ENCODE measurements at regions not wholly inside any gene's neighbourhood (a gene's known extent, or its start where the extent isn't known, plus 50 kb on each side); places are given as distances from the start of the nearest gene placed in this dataset.

DNA sequence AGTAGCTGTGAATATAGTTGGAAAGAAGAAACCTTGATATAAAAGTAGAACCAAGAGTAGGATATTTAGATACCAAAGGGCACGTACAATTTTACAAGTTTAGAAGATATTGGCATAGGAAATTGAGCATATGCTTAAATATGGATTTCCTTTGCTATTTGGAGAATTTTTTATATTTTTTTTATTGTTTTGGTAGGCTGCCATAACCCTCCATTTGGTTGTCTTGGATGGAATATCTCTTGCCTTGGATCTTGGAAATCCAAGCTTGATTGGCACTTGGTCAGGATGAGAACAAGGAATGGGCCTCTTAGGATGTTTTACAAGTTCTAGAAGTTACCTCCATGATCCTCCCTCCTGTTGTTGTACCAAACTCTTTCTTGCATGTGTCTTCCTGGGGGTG lies 297.1 kb downstream of the PRL start:
- ATAC-seq, result no peak
- 42 to 89% methylated on average over 1 of the region's 1 CpG for WGBS, 2 donors

DNA sequence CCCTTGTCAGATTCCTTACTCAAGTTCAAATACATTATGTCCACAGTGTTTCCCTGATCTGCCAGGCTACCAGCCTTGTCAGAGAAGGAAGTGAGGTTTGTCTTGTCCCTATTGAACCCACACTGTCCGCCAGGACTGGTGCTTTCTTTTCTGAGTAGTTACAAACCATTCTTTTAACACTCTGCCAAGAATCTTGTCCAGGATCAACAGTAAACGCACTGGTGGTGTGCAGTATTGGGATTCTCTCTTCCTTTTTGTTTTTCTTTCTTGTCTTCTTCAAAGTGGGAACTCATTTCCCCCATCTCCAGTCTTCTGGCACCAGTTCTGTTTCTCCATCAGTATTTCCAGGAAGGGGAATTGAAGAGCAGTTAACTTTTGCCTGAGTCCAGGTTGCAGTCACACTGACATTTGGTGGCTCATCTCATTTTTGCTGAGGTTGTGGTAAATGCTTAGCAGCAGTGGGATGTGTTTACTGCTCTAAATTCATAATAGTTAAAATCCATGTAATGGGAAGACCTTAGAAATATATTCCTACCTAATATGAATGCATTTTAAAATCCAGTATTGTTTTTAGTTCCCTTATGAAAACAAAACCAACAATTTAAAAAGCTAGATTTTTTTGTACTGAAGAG lies 295.3 kb downstream of the PRL start:
- intact Hi-C loops (cut with DNase I), result no loop called here
- Histone ChIP-seq H3K4me3 (no peak overlapping the region), H3K27me3 (no peaks in the 10 kb centered on the region), H3K4me1 (no peaks in the 10 kb centered on the region), H3K36me3 (replicated peaks in 1 of 2; ENCODE audit: insufficient read depth in 1 of 2, low read depth in 2 of 2) (no peaks in the 10 kb centered on the region), H3K9me3 (no peaks in the 10 kb centered on the region), H3K27ac (no peak overlapping the region)
- WGBS, 2 donors, result 53 to 60% methylated on average over 2 of the region's 2 CpGs
- ATAC-seq, result no peak
- no peak for DNase-seq
- no peak for TF ChIP-seq POLR2A (IDR thresholded peaks at IDR 0.05)
- TF ChIP-seq, protein P1, sequence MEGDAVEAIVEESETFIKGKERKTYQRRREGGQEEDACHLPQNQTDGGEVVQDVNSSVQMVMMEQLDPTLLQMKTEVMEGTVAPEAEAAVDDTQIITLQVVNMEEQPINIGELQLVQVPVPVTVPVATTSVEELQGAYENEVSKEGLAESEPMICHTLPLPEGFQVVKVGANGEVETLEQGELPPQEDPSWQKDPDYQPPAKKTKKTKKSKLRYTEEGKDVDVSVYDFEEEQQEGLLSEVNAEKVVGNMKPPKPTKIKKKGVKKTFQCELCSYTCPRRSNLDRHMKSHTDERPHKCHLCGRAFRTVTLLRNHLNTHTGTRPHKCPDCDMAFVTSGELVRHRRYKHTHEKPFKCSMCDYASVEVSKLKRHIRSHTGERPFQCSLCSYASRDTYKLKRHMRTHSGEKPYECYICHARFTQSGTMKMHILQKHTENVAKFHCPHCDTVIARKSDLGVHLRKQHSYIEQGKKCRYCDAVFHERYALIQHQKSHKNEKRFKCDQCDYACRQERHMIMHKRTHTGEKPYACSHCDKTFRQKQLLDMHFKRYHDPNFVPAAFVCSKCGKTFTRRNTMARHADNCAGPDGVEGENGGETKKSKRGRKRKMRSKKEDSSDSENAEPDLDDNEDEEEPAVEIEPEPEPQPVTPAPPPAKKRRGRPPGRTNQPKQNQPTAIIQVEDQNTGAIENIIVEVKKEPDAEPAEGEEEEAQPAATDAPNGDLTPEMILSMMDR (IDR thresholded peaks at IDR 0.05), result no peak

More for the DNA sequence above, 297.1 kb downstream of the PRL start:
- no peaks in the 10 kb centered on the region for H3K4me1 ChIP-seq
- no peak overlapping the region for H3K27ac ChIP-seq
- TF ChIP-seq, protein P1 (IDR thresholded peaks at IDR 0.05), result no peak
- no peak for TF ChIP-seq POLR2A (IDR thresholded peaks at IDR 0.05)
- no peaks in the 10 kb centered on the region for H3K36me3 ChIP-seq (replicated peaks in 1 of 2; ENCODE audit: insufficient read depth in 1 of 2, low read depth in 2 of 2)
- no peak overlapping the region for H3K4me3 ChIP-seq
- DNase-seq, result no peak
- intact Hi-C loops (cut with DNase I), result no loop called here
- no peaks in the 10 kb centered on the region for H3K27me3 ChIP-seq
- H3K9me3 ChIP-seq, result no peaks in the 10 kb centered on the region

DNA sequence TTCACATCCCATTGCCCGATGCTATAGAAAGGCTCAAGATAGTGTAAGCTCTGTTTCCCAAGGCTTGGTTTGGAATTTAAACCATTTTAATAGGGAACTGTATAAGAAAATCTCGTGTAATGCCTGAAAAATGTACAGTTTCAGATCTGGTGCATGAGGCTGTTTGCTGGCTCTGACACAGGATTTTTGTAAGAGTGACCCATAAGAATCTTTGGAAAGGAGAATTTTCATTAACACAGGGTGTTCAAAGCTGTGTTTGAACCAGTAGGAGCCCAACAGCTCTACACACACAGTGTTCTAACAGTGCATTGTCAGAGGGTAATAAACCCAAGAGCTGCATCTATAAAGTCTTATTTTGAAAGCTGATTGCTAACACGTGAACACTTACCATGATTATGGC lies 293.5 kb downstream of the PRL start:
- ATAC-seq (no peak), DNase-seq (no peak)
- WGBS, 2 donors, result 58 to 61% methylated on average over 3 of the region's 3 CpGs
- intact Hi-C loops (cut with DNase I), result no loop called here
- Histone ChIP-seq H3K9me3 (no peaks in the 10 kb centered on the region), H3K36me3 (replicated peaks in 1 of 2; ENCODE audit: insufficient read depth in 1 of 2, low read depth in 2 of 2) (no peaks in the 10 kb centered on the region), H3K27me3 (no peaks in the 10 kb centered on the region), H3K27ac (no peak overlapping the region), H3K4me1 (no peaks in the 10 kb centered on the region), H3K4me3 (no peak overlapping the region)
- no peak for TF ChIP-seq POLR2A (IDR thresholded peaks at IDR 0.05)
- TF ChIP-seq, protein P1 (IDR thresholded peaks at IDR 0.05), result no peak

DNA sequence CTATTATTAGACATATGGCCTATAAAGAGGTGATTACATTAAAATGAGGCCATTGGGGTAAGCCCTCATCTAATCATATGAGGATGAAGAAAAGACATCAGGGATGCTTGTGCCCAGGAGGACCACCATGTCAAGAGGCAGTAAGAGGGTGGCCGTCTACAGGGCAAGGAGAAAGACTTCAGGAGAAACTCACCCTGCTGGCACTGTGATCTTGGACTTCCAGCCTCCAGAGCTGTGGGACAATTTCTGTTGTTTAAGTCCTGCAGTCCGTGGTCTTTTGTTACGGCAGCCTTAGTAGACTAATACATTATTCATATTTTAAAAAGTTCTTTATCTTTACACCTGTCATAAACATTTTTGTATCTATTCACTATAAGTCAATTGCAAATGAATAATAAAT lies 290.0 kb downstream of the PRL start:
- DNase-seq (no peak), ATAC-seq (no peak)
- 80 to 89% methylated on average over 3 of the region's 3 CpGs for WGBS, 2 donors
- Histone ChIP-seq H3K9me3 (no peaks in the 10 kb centered on the region), H3K4me1 (no peaks in the 10 kb centered on the region), H3K4me3 (no peak overlapping the region), H3K27me3 (no peaks in the 10 kb centered on the region), H3K36me3 (replicated peaks in 1 of 2; ENCODE audit: insufficient read depth in 1 of 2, low read depth in 2 of 2) (no peaks in the 10 kb centered on the region), H3K27ac (no peak overlapping the region)
- intact Hi-C loops (cut with DNase I), result no loop called here
- no peak for TF ChIP-seq POLR2A (IDR thresholded peaks at IDR 0.05)
- TF ChIP-seq, protein P1 (IDR thresholded peaks at IDR 0.05), result no peak

DNA sequence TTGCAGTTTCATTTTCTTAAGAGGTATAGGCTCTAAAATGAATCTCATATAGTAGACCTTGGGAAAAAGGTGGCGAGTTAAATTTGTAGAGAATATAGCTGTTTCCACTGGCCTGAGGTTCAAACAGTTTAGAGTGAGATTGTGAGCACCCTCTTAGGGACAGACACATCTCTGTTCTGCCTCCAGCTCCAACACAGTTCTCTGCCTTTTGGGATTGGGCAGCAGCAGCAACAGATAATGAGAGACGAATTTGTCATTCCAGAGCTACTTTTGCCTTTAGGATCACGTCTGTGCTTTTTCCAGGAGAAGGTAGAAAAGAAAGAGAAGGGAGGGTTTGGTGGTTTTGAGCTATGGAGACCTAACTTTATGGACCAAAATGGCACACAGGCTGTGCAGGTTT lies 289.4 kb downstream of the PRL start:
- 49 to 56% methylated on average over 3 of the region's 3 CpGs for WGBS, 2 donors
- no peak for ATAC-seq
- no peaks in the 10 kb centered on the region for H3K9me3 ChIP-seq
- H3K4me1 ChIP-seq, result no peaks in the 10 kb centered on the region
- intact Hi-C loops (cut with DNase I), result no loop called here
- H3K27me3 ChIP-seq, result no peaks in the 10 kb centered on the region
- DNase-seq, result no peak
- no peak for TF ChIP-seq POLR2A (IDR thresholded peaks at IDR 0.05)
- TF ChIP-seq, protein P1 (IDR thresholded peaks at IDR 0.05), result no peak
- H3K4me3 ChIP-seq, result no peak overlapping the region
- H3K36me3 ChIP-seq (replicated peaks in 1 of 2; ENCODE audit: insufficient read depth in 1 of 2, low read depth in 2 of 2), result no peaks in the 10 kb centered on the region
- H3K27ac ChIP-seq, result no peak overlapping the region
